ENCODE measurements at regions not wholly inside any gene's neighbourhood (a gene's known extent, or its start where the extent isn't known, plus 50 kb on each side); places are given as distances from the start of the nearest gene placed in this dataset.
A peak's percentile ranks its signal among the peaks of the same experiment; 100 is the strongest.

DNA sequence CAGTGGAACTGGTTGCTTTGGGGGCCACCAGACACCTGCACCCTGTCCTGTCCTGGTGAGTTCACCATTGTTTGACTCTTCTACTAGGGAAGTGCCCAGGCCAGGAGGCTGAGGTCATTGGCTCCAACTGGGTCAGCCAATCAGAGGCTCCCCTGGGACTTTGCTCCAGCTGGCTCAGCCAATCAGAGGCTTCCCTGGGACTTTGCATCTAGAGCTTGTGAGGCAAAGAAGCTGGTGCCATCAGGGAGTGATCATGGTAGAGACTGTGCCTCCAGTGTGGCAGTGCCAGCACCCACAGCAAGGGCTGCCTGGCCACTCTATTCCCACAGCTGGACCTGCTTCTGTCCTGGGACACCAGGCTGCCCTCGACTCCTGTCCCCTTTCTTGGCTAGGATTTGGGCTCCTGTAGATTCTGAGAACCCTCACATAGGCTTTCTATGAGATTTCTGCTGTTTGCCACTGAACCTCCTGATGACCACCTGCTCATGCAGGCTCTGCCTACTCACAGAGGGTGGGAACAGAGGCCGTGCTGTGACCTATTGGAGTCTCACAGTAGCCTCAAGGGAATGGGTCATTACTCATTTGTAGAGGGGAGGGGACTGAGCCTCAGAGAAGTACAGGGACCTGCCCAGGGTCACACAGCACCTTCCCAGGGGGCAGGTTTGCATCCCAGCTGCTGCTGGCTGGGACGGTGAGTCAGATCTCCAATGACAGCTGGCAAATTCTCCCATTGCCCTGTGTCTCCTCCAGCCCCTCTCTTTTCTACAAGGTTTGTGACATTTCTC, 59.2 kb upstream of the SHISAL1 start:
- H3K36me3 ChIP-seq (ENCODE audit: insufficient read depth, low read length), result no peaks in the 10 kb centered on the region
- H3K4me1 ChIP-seq (ENCODE audit: insufficient read depth, low read length, poor library complexity, severe bottlenecking), result no peaks in the 10 kb centered on the region
- H3K79me2 ChIP-seq (ENCODE audit: insufficient read depth, low read depth, low read length), result no peaks in the 10 kb centered on the region
- H3K9me3 ChIP-seq (ENCODE audit: low read length), result no peaks in the 10 kb centered on the region
- H3K27ac ChIP-seq (ENCODE audit: low read depth, low read length, poor library complexity, severe bottlenecking), result no peak overlapping the region
- intact Hi-C loops (cut with micrococcal nuclease; ENCODE audit: unreplicated experiment), result no loop called here
- no peaks in the 10 kb centered on the region for H3K9me2 ChIP-seq (ENCODE audit: insufficient read depth, low read length)
- no peak overlapping the region for H3K4me2 ChIP-seq (ENCODE audit: low read length)
- no peaks in the 10 kb centered on the region for H4K20me1 ChIP-seq (ENCODE audit: insufficient read depth, low read length)
- H3K4me3 ChIP-seq (ENCODE audit: low read depth, low read length, poor library complexity, severe bottlenecking), result no peak overlapping the region
- ChIA-PET CTCF (ENCODE audit: unreplicated experiment) (no interaction called here), POLR2A (no interaction called here)
- no peak for TF ChIP-seq EZH2phosphoT487 (IDR thresholded peaks at IDR 0.05; ENCODE audit: borderline replicate concordance, low read depth, low read length)
- TF ChIP-seq, protein P1, sequence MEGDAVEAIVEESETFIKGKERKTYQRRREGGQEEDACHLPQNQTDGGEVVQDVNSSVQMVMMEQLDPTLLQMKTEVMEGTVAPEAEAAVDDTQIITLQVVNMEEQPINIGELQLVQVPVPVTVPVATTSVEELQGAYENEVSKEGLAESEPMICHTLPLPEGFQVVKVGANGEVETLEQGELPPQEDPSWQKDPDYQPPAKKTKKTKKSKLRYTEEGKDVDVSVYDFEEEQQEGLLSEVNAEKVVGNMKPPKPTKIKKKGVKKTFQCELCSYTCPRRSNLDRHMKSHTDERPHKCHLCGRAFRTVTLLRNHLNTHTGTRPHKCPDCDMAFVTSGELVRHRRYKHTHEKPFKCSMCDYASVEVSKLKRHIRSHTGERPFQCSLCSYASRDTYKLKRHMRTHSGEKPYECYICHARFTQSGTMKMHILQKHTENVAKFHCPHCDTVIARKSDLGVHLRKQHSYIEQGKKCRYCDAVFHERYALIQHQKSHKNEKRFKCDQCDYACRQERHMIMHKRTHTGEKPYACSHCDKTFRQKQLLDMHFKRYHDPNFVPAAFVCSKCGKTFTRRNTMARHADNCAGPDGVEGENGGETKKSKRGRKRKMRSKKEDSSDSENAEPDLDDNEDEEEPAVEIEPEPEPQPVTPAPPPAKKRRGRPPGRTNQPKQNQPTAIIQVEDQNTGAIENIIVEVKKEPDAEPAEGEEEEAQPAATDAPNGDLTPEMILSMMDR (conservative IDR thresholded peaks at IDR 0.05; ENCODE audit: low read length), result no peak
- H2AFZ ChIP-seq (ENCODE audit: low read length), result no peak overlapping the region
- no peak for DNase-seq (ENCODE audit: low spot score)
- no TSS peak for BruUV-seq (replicated peaks)

DNA sequence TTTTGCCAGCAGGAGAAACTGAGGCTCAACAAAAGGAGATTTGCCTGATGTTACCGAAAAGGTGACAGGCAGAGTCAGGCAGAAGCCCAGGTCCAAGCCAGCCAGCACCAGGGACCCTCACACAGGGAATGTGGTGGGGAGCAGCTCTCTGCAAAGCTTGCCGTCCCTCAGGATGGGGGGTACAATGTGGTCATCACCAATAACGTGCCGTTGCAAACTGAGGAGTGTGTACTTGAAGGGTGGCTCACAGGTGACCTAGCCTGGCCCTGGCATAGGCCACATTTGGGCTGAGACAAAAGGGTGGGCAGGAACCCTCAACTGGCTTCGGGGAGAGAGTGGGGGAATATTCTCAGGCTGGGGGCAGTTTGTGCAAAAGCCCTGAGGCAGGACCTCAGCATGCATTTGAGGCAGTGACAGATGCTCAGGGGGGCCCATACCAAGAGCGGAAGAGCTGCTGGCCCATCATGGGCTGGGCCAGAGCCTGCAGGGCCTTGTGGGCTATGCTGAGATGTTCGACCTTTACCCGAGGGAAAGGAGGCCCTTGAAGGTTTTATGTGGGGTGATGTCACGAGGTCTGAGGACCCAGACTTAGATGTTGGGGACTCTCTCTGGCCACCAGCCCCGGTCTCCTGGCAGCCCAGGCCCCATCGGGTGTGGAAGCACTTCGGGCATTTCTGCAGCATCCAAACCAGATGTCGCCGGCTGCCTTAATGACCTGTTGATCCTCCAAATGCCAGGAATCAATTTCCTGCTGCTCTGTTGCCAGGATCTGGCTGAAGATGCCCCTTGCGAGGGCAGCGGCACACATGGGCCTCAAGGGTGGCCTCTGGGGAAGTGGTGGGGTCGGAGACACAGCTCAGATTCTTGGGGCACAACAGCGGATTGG, 57.4 kb upstream of the SHISAL1 start:
- TF ChIP-seq EZH2phosphoT487 (IDR thresholded peaks at IDR 0.05; ENCODE audit: borderline replicate concordance, low read depth, low read length), result no peak
- TF ChIP-seq, protein P1 (conservative IDR thresholded peaks at IDR 0.05; ENCODE audit: low read length), result no peak
- no peak overlapping the region for H3K4me3 ChIP-seq (ENCODE audit: low read depth, low read length, poor library complexity, severe bottlenecking)
- H2AFZ ChIP-seq (ENCODE audit: low read length), result no peak overlapping the region
- H3K9me2 ChIP-seq (ENCODE audit: insufficient read depth, low read length), result no peaks in the 10 kb centered on the region
- POLR2A ChIA-PET, result no interaction called here
- CTCF ChIA-PET (ENCODE audit: unreplicated experiment), result no interaction called here
- no TSS peak for BruUV-seq (replicated peaks)
- H3K4me1 ChIP-seq (ENCODE audit: insufficient read depth, low read length, poor library complexity, severe bottlenecking), result no peaks in the 10 kb centered on the region
- no peak overlapping the region for H3K4me2 ChIP-seq (ENCODE audit: low read length)
- no peaks in the 10 kb centered on the region for H3K36me3 ChIP-seq (ENCODE audit: insufficient read depth, low read length)
- H3K79me2 ChIP-seq (ENCODE audit: insufficient read depth, low read depth, low read length), result no peaks in the 10 kb centered on the region
- no peaks in the 10 kb centered on the region for H3K9me3 ChIP-seq (ENCODE audit: low read length)
- H3K27ac ChIP-seq (ENCODE audit: low read depth, low read length, poor library complexity, severe bottlenecking), result no peak overlapping the region
- no peak for DNase-seq (ENCODE audit: low spot score)
- H4K20me1 ChIP-seq (ENCODE audit: insufficient read depth, low read length), result no peaks in the 10 kb centered on the region
- intact Hi-C loops (cut with micrococcal nuclease; ENCODE audit: unreplicated experiment), result no loop called here

DNA sequence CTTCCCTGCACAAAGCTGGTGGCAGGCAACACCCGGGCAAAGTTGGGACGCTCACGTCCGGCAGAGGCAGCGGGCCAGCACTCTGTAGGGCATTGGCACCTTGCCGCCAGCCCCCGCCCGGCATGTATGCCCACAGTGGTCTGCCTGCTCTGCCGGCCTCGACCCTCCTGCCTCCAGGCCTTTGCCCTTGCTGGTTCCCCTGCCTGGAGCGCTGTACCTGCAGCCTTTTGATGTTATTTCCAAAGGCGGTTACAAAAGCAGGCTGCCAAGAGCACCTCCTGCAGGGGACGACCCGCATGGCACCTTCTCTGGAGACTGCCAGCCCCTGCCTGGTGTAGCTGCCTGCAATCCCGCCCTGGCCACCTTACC, 56.5 kb upstream of the SHISAL1 start:
- ChIA-PET CTCF (ENCODE audit: unreplicated experiment) (no interaction called here), POLR2A (no interaction called here)
- H3K9me3 ChIP-seq (ENCODE audit: low read length), result no peaks in the 10 kb centered on the region
- no peak for TF ChIP-seq EZH2phosphoT487 (IDR thresholded peaks at IDR 0.05; ENCODE audit: borderline replicate concordance, low read depth, low read length)
- TF ChIP-seq, protein P1 (conservative IDR thresholded peaks at IDR 0.05; ENCODE audit: low read length), result 0 out of 2 replicates have a peak, but pooled peaks have one; percentile 27
- no peak overlapping the region for H3K4me2 ChIP-seq (ENCODE audit: low read length)
- H3K4me1 ChIP-seq (ENCODE audit: insufficient read depth, low read length, poor library complexity, severe bottlenecking), result no peaks in the 10 kb centered on the region
- no peak overlapping the region for H2AFZ ChIP-seq (ENCODE audit: low read length)
- no peak overlapping the region for H3K4me3 ChIP-seq (ENCODE audit: low read depth, low read length, poor library complexity, severe bottlenecking)
- intact Hi-C loops (cut with micrococcal nuclease; ENCODE audit: unreplicated experiment), result no loop called here
- no peaks in the 10 kb centered on the region for H3K9me2 ChIP-seq (ENCODE audit: insufficient read depth, low read length)
- no TSS peak for BruUV-seq (replicated peaks)
- no peaks in the 10 kb centered on the region for H4K20me1 ChIP-seq (ENCODE audit: insufficient read depth, low read length)
- H3K79me2 ChIP-seq (ENCODE audit: insufficient read depth, low read depth, low read length), result no peaks in the 10 kb centered on the region
- no peak for DNase-seq (ENCODE audit: low spot score)
- no peak overlapping the region for H3K27ac ChIP-seq (ENCODE audit: low read depth, low read length, poor library complexity, severe bottlenecking)
- no peaks in the 10 kb centered on the region for H3K36me3 ChIP-seq (ENCODE audit: insufficient read depth, low read length)

All from OCI-LY7 (cell line).